ENCODE measurements at regions not wholly inside any gene's neighbourhood (a gene's known extent, or its start where the extent isn't known, plus 50 kb on each side); places are given as distances from the start of the nearest gene placed in this dataset.
"Not testable (repeated sequence)": the region's sequence is repeated elsewhere in the genome, so short reads cannot be mapped to it uniquely, and the experiment has no call there.

DNA sequence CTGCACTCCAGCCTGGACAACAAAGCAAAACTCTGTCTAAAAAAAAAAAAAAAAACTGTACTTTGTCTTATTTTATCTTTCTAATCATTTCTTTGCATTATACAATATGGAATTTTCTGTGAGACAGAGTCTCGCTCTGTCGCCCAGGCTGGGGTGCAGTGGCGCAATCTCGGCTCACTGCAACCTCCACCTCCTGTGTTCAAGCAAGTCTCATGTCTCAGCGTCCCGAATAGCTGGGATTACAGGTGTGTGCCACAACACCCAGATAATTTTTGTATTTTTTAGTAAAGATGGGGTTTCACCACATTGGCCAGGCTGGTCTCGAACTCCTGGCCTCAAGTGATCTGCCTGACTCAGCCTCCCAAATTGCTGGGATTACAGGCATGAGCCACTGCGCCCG is 90.0 kb downstream of the MRPL14 start:
- TF ChIP-seq POLR2A, POLR2AphosphoS5 (IDR thresholded peaks at IDR 0.05): not testable (repeated sequence)
- TF ChIP-seq, protein P1, sequence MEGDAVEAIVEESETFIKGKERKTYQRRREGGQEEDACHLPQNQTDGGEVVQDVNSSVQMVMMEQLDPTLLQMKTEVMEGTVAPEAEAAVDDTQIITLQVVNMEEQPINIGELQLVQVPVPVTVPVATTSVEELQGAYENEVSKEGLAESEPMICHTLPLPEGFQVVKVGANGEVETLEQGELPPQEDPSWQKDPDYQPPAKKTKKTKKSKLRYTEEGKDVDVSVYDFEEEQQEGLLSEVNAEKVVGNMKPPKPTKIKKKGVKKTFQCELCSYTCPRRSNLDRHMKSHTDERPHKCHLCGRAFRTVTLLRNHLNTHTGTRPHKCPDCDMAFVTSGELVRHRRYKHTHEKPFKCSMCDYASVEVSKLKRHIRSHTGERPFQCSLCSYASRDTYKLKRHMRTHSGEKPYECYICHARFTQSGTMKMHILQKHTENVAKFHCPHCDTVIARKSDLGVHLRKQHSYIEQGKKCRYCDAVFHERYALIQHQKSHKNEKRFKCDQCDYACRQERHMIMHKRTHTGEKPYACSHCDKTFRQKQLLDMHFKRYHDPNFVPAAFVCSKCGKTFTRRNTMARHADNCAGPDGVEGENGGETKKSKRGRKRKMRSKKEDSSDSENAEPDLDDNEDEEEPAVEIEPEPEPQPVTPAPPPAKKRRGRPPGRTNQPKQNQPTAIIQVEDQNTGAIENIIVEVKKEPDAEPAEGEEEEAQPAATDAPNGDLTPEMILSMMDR (IDR thresholded peaks at IDR 0.05) = not testable (repeated sequence)

Data from prostate gland (tissue), 2 donors.